LNCaP clone FGC (cell line): ENCODE measurements at regions not wholly inside any gene's neighbourhood (a gene's known extent, or its start where the extent isn't known, plus 50 kb on each side); places are given as distances from the start of the nearest gene placed in this dataset.

ENCODE experiments used
- DNase-seq: peaks from one replicate; pipeline ENCODE4 v3.0.0-alpha.2; 2011; ENCODE audit warnings: low read depth
- H3K4me3 ChIP-seq: 2 replicates; pipeline ENCODE4 v1.5.1; 2011; ENCODE audit warnings: mild to moderate bottlenecking, low read depth, low read length, control low read depth
- CTCF ChIP-seq: IDR thresholded peaks from 2 replicates; pipeline ENCODE4 v1.5.1; 2012; ENCODE audit warnings: mild to moderate bottlenecking; ENCODE audit not compliant: control insufficient read depth, insufficient read depth; ENCODE audit errors: extremely low read depth

- DNase-seq = no peak
- H3K4me3 ChIP-seq = no peak overlapping the region
- TF ChIP-seq CTCF = no peak
These were observed 277.9 kb upstream of the ADAMTS5 start for GRCh38 chr21:27244776-27245175.

GRCh38 chr21:27244352-27244751, 277.5 kb upstream of the ADAMTS5 start:
- TF ChIP-seq CTCF = no peak
- no peak for DNase-seq
- no peak overlapping the region for H3K4me3 ChIP-seq

- H3K4me3 ChIP-seq = no peak overlapping the region
- no peak for TF ChIP-seq CTCF
- DNase-seq = no peak
These were observed 274.0 kb upstream of the ADAMTS5 start for GRCh38 chr21:27240839-27241238.

GRCh38 chr21:27233514-27234115, 266.7 kb upstream of the ADAMTS5 start:
- no peak for TF ChIP-seq CTCF
- DNase-seq = no peak
- no peak overlapping the region for H3K4me3 ChIP-seq

GRCh38 chr21:27225940-27226339, 259.1 kb upstream of the ADAMTS5 start:
- no peak overlapping the region for H3K4me3 ChIP-seq
- no peak for DNase-seq
- TF ChIP-seq CTCF = no peak

- no peak for TF ChIP-seq CTCF
- no peak overlapping the region for H3K4me3 ChIP-seq
- no peak for DNase-seq
These were observed 258.3 kb upstream of the ADAMTS5 start for GRCh38 chr21:27225151-27225550.

GRCh38 chr21:27224169-27224568, 257.3 kb upstream of the ADAMTS5 start:
- no peak for TF ChIP-seq CTCF
- DNase-seq = no peak
- H3K4me3 ChIP-seq = no peak overlapping the region
